Adrenal gland (tissue), 9 donors: ENCODE measurements at regions not wholly inside any gene's neighbourhood (a gene's known extent, or its start where the extent isn't known, plus 50 kb on each side); places are given as distances from the start of the nearest gene placed in this dataset.
A peak's percentile ranks its signal among the peaks of the same experiment; 100 is the strongest.

Experiments used
- DNase-seq, 7 donors: peaks; one replicate each; pipeline ENCODE4 v3.0.0-alpha.2; 2019 to 2020
- H3K27ac ChIP-seq, 5 donors: fragments of 200-600 bp; sonication (generic) in 4 of 5; 1 replicate in 3 of 5; 2 replicates in 2 of 5; pipeline versions ENCODE4 v1.5.1 to v1.8.0; 2016 to 2020; ENCODE audit warnings: mild to moderate bottlenecking in 1 of 5
- H3K27me3 ChIP-seq: fragments of 200-600 bp; 2 replicates; pipeline ENCODE4 v1.8.0; 2021
- H3K36me3 ChIP-seq, 2 donors: fragments of 200-600 bp; replicated peaks in 1 of 2; 1 replicate in 1 of 2; 2 replicates in 1 of 2; pipeline versions ENCODE4 v1.5.1 to v1.8.0; 2018 to 2022
- H3K4me1 ChIP-seq, 2 donors: fragments of 200-600 bp; replicated peaks in 1 of 2; 1 replicate in 1 of 2; 2 replicates in 1 of 2; pipeline versions ENCODE4 v1.5.1 to v1.8.0; 2018 to 2021
- H3K4me3 ChIP-seq, 4 donors: fragments of 200-600 bp; sonication (generic) in 3 of 4; one replicate each; pipeline ENCODE4 v1.5.1; 2016 to 2018
- H3K9me3 ChIP-seq, 3 donors: fragments of 200-600 bp; sonication (generic) in 1 of 3; replicated peaks in 1 of 3; 1 replicate in 2 of 3; 2 replicates in 1 of 3; pipeline versions ENCODE4 v1.5.1 to v1.8.0; 2016 to 2021
- CTCF ChIP-seq, 6 experiments: fragments of 450-650 bp in 4 of 6; fragments of 200-600 bp in 2 of 6; sonication (generic) in 1 of 6; IDR thresholded peaks; 1 replicate in 5 of 6; 2 replicates in 1 of 6; pipeline versions ENCODE4 v1.5.1 to v1.8.0; 2016 to 2021; ENCODE audit warnings: antibody characterized with exemption in 6 of 6, mild to moderate bottlenecking in 2 of 6, moderate library complexity in 1 of 6
- POLR2A ChIP-seq, 2 donors: fragments of 450-650 bp; IDR thresholded peaks; one replicate each; pipeline ENCODE4 v1.6.1; 2017; ENCODE audit warnings: antibody characterized with exemption in 2 of 2, mild to moderate bottlenecking in 2 of 2, moderate library complexity in 1 of 2
- WGBS, 4 donors: extraction: QIAGEN DNeasy Blood & Tissue Kit in 2 of 4; methylation state at CpG; one replicate each; pipeline versions ENCODE4 v1.1.5 to v1.1.7; 2013 to 2017; 5-methylcytosine and 5-hydroxymethylcytosine counted together
- intact Hi-C, 2 donors: fragments of 100-400 bp; cut with DNase I; formaldehyde crosslinking; loops; one replicate each; pipeline versions ENCODE4 v1.14.1 to v1.15.0; 2022 to 2023
- donor health status: healthy with polysubstance abuse.
- donor health status: Bipolar disorder and iron deficiency.
- donor health status: DM: yes; HTN: yes; CAD: no.
- donor health status: DM: no; HTN: no; CAD: no.
- donor health status: DM: no; HTN: no; CAD: no.

GRCh38 chr13:76723551-76724232, 162.5 kb downstream of the KCTD12 start:
- Histone ChIP-seq H3K9me3 (no peaks in the 10 kb centered on the region), H3K27me3 (no peaks in the 10 kb centered on the region), H3K4me1 (peaks cover 12 to 16% of the 10 kb centered on the region in 2 donors), H3K27ac (peak overlapping the region in 3 of 5 donors; percentile 16 to 53 (median 40)), H3K36me3 (no peaks in the 10 kb centered on the region), H3K4me3 (no peak overlapping the region)
- intact Hi-C loops, result no loop called here
- TF ChIP-seq POLR2A (IDR thresholded peaks at IDR 0.05) (no peak), CTCF (IDR thresholded peaks at IDR 0.05) (no peak)
- WGBS, 4 donors, result 31 to 42% (median 36%) methylated on average over 5 of the region's 5 CpGs
- peak in 6 of 7 donors; percentile 44 to 73 (median 54) for DNase-seq

DNA sequence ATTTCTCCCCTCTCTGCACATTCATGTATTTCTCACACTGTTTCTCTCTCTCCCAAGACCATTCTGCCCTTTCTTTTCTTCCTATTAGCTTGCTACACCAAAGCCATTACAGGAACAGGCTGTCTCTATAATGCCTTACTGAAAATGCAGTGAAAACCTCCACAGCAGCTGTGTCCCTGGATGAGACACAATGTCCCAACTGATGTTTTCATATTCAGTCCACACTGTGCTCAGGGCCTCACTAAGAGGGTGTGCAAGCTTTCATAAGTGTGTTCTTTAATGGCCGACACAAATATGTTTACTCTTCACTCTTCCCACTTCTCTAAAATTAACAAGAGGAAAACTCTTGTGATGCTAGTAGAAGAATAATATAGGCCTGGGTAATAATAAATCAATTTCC, 163.4 kb downstream of the KCTD12 start:
- Histone ChIP-seq H3K27ac (peak overlapping the region in 1 of 5 donors; percentile 40), H3K4me1 (peaks cover 12 to 16% of the 10 kb centered on the region in 2 donors), H3K36me3 (no peaks in the 10 kb centered on the region), H3K27me3 (no peaks in the 10 kb centered on the region), H3K4me3 (no peak overlapping the region), H3K9me3 (no peaks in the 10 kb centered on the region)
- 77 to 88% (median 79%) methylated on average over 1 of the region's 1 CpG for WGBS, 4 donors
- no peak for DNase-seq
- intact Hi-C loops, result no loop called here
- TF ChIP-seq CTCF (IDR thresholded peaks at IDR 0.05) (no peak), POLR2A (IDR thresholded peaks at IDR 0.05) (no peak)

DNA sequence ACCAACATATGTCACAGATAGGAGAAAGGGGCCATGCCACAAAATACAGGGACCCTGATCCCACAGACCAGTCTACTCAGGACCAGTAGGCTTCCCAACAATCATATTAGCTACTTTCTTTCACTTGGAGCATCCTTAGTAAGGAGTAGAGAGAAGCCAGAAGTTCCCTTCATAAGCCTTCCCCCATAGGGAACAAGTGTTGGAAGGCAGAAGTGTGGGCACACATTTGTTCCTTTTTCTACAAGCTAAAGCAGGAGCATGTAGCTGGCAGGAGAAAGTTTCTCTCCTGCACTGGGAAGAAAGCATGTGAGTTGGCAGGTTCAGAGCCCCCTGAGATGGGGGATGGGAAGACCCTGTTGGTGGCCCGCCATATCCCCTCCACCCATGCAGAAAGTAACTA, 165.4 kb downstream of the KCTD12 start:
- intact Hi-C loops, result no loop called here
- H3K9me3 ChIP-seq, result no peaks in the 10 kb centered on the region
- DNase-seq, result no peak
- peaks cover 11 to 24% of the 10 kb centered on the region in 2 donors for H3K4me1 ChIP-seq
- H3K27me3 ChIP-seq, result no peaks in the 10 kb centered on the region
- H3K36me3 ChIP-seq, result no peaks in the 10 kb centered on the region
- 86 to 100% (median 97%) methylated on average over 1 of the region's 1 CpG for WGBS, 4 donors
- no peak overlapping the region for H3K4me3 ChIP-seq
- no peak overlapping the region for H3K27ac ChIP-seq
- TF ChIP-seq POLR2A (IDR thresholded peaks at IDR 0.05) (no peak), CTCF (IDR thresholded peaks at IDR 0.05) (no peak)

GRCh38 chr13:76720416-76720815, 165.8 kb downstream of the KCTD12 start:
- H3K36me3 ChIP-seq, result no peaks in the 10 kb centered on the region
- no peaks in the 10 kb centered on the region for H3K9me3 ChIP-seq
- intact Hi-C loops, result no loop called here
- 77 to 91% (median 84%) methylated on average over 1 of the region's 1 CpG for WGBS, 4 donors
- DNase-seq, result no peak
- H3K4me1 ChIP-seq, result peaks cover 7 to 24% of the 10 kb centered on the region in 2 donors
- no peak for TF ChIP-seq POLR2A (IDR thresholded peaks at IDR 0.05)
- no peak for TF ChIP-seq CTCF (IDR thresholded peaks at IDR 0.05)
- no peaks in the 10 kb centered on the region for H3K27me3 ChIP-seq
- H3K27ac ChIP-seq, result no peak overlapping the region
- no peak overlapping the region for H3K4me3 ChIP-seq
